ENCODE measurements at regions not wholly inside any gene's neighbourhood (a gene's known extent, or its start where the extent isn't known, plus 50 kb on each side); places are given as distances from the start of the nearest gene placed in this dataset.

- TF ChIP-seq CTCF (IDR thresholded peaks at IDR 0.05; ENCODE audit: insufficient read depth, low read length, poor library complexity, severe bottlenecking), result no peak
- TF ChIP-seq EZH2phosphoT487 (conservative IDR thresholded peaks at IDR 0.05; ENCODE audit: low read length), result no peak
Measured at GRCh38 chr2:204138206-204138605, 201.6 kb downstream of the ICOS start.
